GM12873 (cell line): ENCODE measurements at regions not wholly inside any gene's neighbourhood (a gene's known extent, or its start where the extent isn't known, plus 50 kb on each side); places are given as distances from the start of the nearest gene placed in this dataset.

Experiments used
- CTCF ChIP-seq: IDR thresholded peaks from 2 replicates; pipeline ENCODE4 v1.5.1; 2012; ENCODE audit warnings: low read depth, mild to moderate bottlenecking, moderate library complexity, low read length, control low read depth; ENCODE audit not compliant: insufficient read depth; ENCODE audit errors: missing control alignments

- no peak for TF ChIP-seq CTCF
Measured at GRCh38 chr20:37598100-37598543, 70.4 kb upstream of the BLCAP start.

- no peak for TF ChIP-seq CTCF
Measured at GRCh38 chr20:37596890-37597536, 69.3 kb upstream of the BLCAP start.

- TF ChIP-seq CTCF = no peak
Measured at GRCh38 chr20:37596168-37596567, 68.5 kb upstream of the BLCAP start.

GRCh38 chr20:37593710-37594109 is 66.0 kb upstream of the BLCAP start:
- no peak for TF ChIP-seq CTCF

- TF ChIP-seq CTCF = no peak
Measured at GRCh38 chr20:37590938-37591490, 63.3 kb upstream of the BLCAP start.

- TF ChIP-seq CTCF = no peak
Measured at GRCh38 chr20:37586078-37586477, 58.4 kb upstream of the BLCAP start.

GRCh38 chr20:37584238-37584807 is 56.6 kb upstream of the BLCAP start:
- TF ChIP-seq CTCF = no peak
